HepG2 (cell line): ENCODE measurements at regions not wholly inside any gene's neighbourhood (a gene's known extent, or its start where the extent isn't known, plus 50 kb on each side); places are given as distances from the start of the nearest gene placed in this dataset.
A peak's percentile ranks its signal among the peaks of the same experiment; 100 is the strongest.

ENCODE experiments used
- ATAC-seq: fragments of 200-7000 bp; cut with Tn5 transposase; 3 replicates; pipeline ENCODE4 v1.9.1; 2020; ENCODE audit warnings: mild to moderate bottlenecking, moderate library complexity
- BruUV-seq: library from RNA; stranded (reverse); fragments of 400-500 nt; replicated peaks from 2 replicates; lab custom pipeline; 2021; lab: Mats Ljungman, UMichigan
- CTCF ChIA-PET: fragments of 300-600 bp; formaldehyde crosslinking; extraction: SDS; loops from one replicate; lab custom pipeline; 2021; ENCODE audit warnings: low total read pairs, inconsistent platforms, low intra/inter-chr PET ratio; lab: Yijun Ruan, JAX
- POLR2A ChIA-PET: fragments of 350-600 bp; sonication (Branson Sonifier 250); formaldehyde crosslinking; loops from one replicate; lab custom pipeline; 2020; ENCODE audit warnings: antibody characterized with exemption, inconsistent platforms; lab: Yijun Ruan, JAX
- DNase-seq: peaks from one replicate; pipeline ENCODE4 v3.0.0-alpha.2; 2015; ENCODE audit warnings: low spot score
- FAIRE-seq: peaks from 3 replicates; lab custom pipeline; 2011; peaks lifted over from hg19 to GRCh38; lab: Jason Lieb, UNC
- H2AFZ ChIP-seq: one replicate; pipeline ENCODE4 v1.6.1; 2011; ENCODE audit warnings: low read length, inconsistent platforms
- H3K27ac ChIP-seq: fragments of 300-600 bp; 3 replicates; pipeline ENCODE4 v1.8.0; 2011; ENCODE audit warnings: mixed run types, mild to moderate bottlenecking, mixed read lengths, low read length, inconsistent platforms; ENCODE audit not compliant: insufficient read depth; ENCODE audit errors: extremely low read length
- H3K27me3 ChIP-seq, 2 experiments: fragments of 200-600 bp in 1 of 2; 2 replicates in 1 of 2; 3 replicates in 1 of 2; pipeline versions ENCODE4 v1.6.0 to v1.8.0; 2011; ENCODE audit warnings: low read length in 2 of 2, mild to moderate bottlenecking in 2 of 2, moderate library complexity in 2 of 2, inconsistent platforms in 1 of 2; ENCODE audit not compliant: insufficient read depth in 2 of 2, control insufficient read depth in 1 of 2
- H3K36me3 ChIP-seq, 2 experiments: fragments of 200-600 bp in 1 of 2; replicated peaks in 1 of 2; 2 replicates in 1 of 2; 3 replicates in 1 of 2; pipeline versions ENCODE4 v1.5.1 to v1.8.0; 2011; ENCODE audit warnings: low read length in 2 of 2, inconsistent platforms in 1 of 2; ENCODE audit not compliant: insufficient read depth in 2 of 2, control insufficient read depth in 1 of 2
- H3K4me1 ChIP-seq: 2 replicates; pipeline ENCODE4 v1.5.1; 2012; ENCODE audit warnings: low read length, inconsistent platforms; ENCODE audit not compliant: insufficient read depth
- H3K4me2 ChIP-seq: 2 replicates; pipeline ENCODE4 v1.6.0; 2011; ENCODE audit warnings: low read depth, low read length, inconsistent platforms
- H3K4me3 ChIP-seq, 3 experiments: fragments of 200-600 bp in 1 of 3; sonication (generic), shearing (Covaris generic) in 1 of 3; replicated peaks in 1 of 3; 2 replicates each; pipeline ENCODE4 v1.5.1; 2011 to 2016; ENCODE audit warnings: low read length in 3 of 3, inconsistent platforms in 2 of 3, low read depth in 2 of 3, mild to moderate bottlenecking in 2 of 3, control low read depth in 1 of 3, mixed read lengths in 1 of 3; ENCODE audit not compliant: insufficient read depth in 1 of 3
- H3K79me2 ChIP-seq: one replicate; pipeline ENCODE4 v1.6.1; 2011; ENCODE audit warnings: low read length, inconsistent platforms; ENCODE audit not compliant: insufficient read depth
- H3K9ac ChIP-seq: 2 replicates; pipeline ENCODE4 v1.6.0; 2011; ENCODE audit warnings: mild to moderate bottlenecking, low read depth, low read length, inconsistent platforms; ENCODE audit not compliant: insufficient read depth
- H3K9me3 ChIP-seq: 2 replicates; pipeline ENCODE4 v1.5.1; 2012; ENCODE audit warnings: mild to moderate bottlenecking, low read length
- H4K20me1 ChIP-seq: 2 replicates; pipeline ENCODE4 v1.6.0; 2011; ENCODE audit warnings: inconsistent platforms, mild to moderate bottlenecking, low read length, moderate library complexity; ENCODE audit not compliant: insufficient read depth
- CREB1 ChIP-seq, 2 experiments: fragments of 450-650 bp in 1 of 2; IDR thresholded peaks; 2 replicates each; pipeline ENCODE4 v1.6.1; 2016 to 2017; ENCODE audit warnings: control low read depth in 1 of 2, mild to moderate bottlenecking in 1 of 2, missing compliant biosample characterization in 1 of 2, missing genetic modification characterization in 1 of 2
- GABPB1 ChIP-seq: IDR thresholded peaks from 2 replicates; pipeline ENCODE4 v1.6.1; 2016; ENCODE audit warnings: mild to moderate bottlenecking, missing genetic modification reagents, moderate library complexity, missing compliant biosample characterization
- HDAC1 ChIP-seq: sonication (generic); formaldehyde crosslinking; IDR thresholded peaks from 2 replicates; pipeline ENCODE4 v1.5.1; 2020; ENCODE audit warnings: mild to moderate bottlenecking, missing genetic modification reagents
- HMG20B ChIP-seq: conservative IDR thresholded peaks from 2 replicates; pipeline ENCODE4 v1.6.1; 2016; ENCODE audit warnings: missing genetic modification reagents, missing compliant biosample characterization
- MED8 ChIP-seq: sonication (generic); formaldehyde crosslinking; IDR thresholded peaks from 2 replicates; pipeline ENCODE4 v1.8.1; 2023; ENCODE audit warnings: mild to moderate bottlenecking, missing genetic modification reagents; ENCODE audit not compliant: insufficient replicate concordance
- ZBTB8A ChIP-seq: sonication (generic); formaldehyde crosslinking; IDR thresholded peaks from 2 replicates; pipeline ENCODE4 v1.4.0; 2020; ENCODE audit warnings: mild to moderate bottlenecking, low read depth, missing genetic modification reagents, borderline replicate concordance
- ZNF17 ChIP-seq: sonication (generic); formaldehyde crosslinking; IDR thresholded peaks from 2 replicates; pipeline ENCODE4 v1.5.0; 2020; ENCODE audit warnings: mild to moderate bottlenecking, missing genetic modification reagents
- ZNF629 ChIP-seq: sonication (generic); formaldehyde crosslinking; conservative IDR thresholded peaks from 2 replicates; pipeline ENCODE4 v1.5.0; 2020; ENCODE audit warnings: missing genetic modification reagents
- ZSCAN31 ChIP-seq: sonication (generic); formaldehyde crosslinking; IDR thresholded peaks from 2 replicates; pipeline ENCODE4 v1.5.0; 2020; ENCODE audit warnings: low read depth, mild to moderate bottlenecking, missing genetic modification reagents
- WGBS: methylation state at CpG from one replicate; pipeline ENCODE4 v1.1.6; 2017; ENCODE audit warnings: low lambda C conversion rate; 5-methylcytosine and 5-hydroxymethylcytosine counted together
- in situ Hi-C: cut with HindIII; loops from 2 replicates; pipeline ENCODE4 v1.10.0; 2017; ENCODE audit warnings: low pct_unique_long_range_greater_than_20kb; ENCODE audit not compliant: extremely low pct_ligation_motif_present
- intact Hi-C: fragments of 100-400 bp; cut with micrococcal nuclease; formaldehyde crosslinking; loops from one replicate; pipeline ENCODE4 v1.10.0; 2022; ENCODE audit not compliant: unreplicated experiment

DNA sequence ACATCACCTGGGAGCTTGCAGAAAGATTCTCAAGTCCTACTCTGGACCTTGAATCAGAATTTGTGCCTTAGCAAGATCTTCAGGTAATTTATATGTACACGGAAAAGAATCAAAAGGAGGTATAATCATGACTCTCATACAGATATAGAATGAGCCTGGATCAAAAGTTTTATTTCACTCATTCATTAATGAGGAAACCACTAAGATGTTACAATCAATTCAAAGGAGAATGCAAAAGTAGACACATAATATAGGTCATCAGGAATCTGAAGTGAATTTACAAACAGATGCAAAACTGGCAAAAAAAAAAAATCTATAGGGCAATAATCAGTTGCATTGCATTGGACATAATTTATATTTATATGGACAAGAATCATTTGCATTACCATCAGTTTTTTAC, 195.4 kb upstream of the TLE3 start (continued):
- TF ChIP-seq ZBTB8A (CRISPR knock-in tag) = no peak
- TF ChIP-seq HDAC1 (CRISPR knock-in tag) = no peak
- TF ChIP-seq ZSCAN31 (CRISPR knock-in tag) = no peak
- no peak for TF ChIP-seq ZNF17
- no peak for TF ChIP-seq MED8 (CRISPR knock-in tag)
- no peak for TF ChIP-seq HMG20B
- TF ChIP-seq, all 625 proteins: peak for 0

DNA sequence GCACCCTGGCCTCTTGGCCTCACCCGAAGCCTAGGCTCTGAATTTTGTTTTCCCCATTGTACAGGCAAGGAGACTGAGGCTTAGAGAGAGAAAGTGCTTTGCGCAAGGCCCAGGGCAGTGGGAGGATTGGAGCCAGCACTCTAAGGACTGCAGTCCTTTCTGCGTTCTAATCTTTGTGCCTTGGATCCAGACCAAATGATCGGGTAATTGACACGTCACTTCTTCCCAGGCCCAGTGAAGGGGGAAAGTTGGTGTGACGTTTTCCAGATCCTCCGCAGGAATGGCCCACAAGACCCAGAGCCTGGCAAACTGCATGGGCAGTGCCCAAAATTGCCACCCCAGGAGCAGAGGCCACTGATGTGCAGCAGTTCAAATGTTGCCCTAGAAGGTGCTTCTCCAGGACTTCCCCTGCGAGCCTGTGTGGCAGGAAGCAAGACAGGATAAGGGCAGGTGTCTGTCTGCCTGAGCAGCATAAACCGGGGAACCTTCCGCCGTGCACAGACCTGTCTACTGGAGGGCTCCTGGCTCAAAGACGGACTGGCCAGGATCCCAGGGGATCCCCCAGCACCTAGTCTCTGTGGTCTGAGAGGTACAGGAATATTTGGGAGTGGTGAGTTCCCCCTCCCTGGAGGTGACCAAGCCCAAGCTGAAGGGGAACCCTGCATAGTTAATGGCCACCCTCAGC, 194.5 kb upstream of the TLE3 start:
- ATAC-seq = no peak
- no peak overlapping the region for H3K4me2 ChIP-seq
- peaks cover 8% of the 10 kb centered on the region; the same call in 1 of the 2 replicates for H3K4me1 ChIP-seq
- ChIA-PET CTCF (no interaction called here), POLR2A (no interaction called here)
- no peaks in the 10 kb centered on the region for H3K9me3 ChIP-seq
- no peak for FAIRE-seq
- TF ChIP-seq CREB1 (IDR thresholded peaks at IDR 0.05) (peak; percentile 56), CREB1 (CRISPR knock-in tag; IDR thresholded peaks at IDR 0.05) (no peak), GABPB1 (CRISPR knock-in tag) (no peak), ZNF629 (0 out of 2 replicates have a peak, but pooled peaks have one; percentile 11)
- H4K20me1 ChIP-seq = no peaks in the 10 kb centered on the region
- H3K27ac ChIP-seq = no peak overlapping the region
- in situ Hi-C loops (no loop called here), intact Hi-C loops (no loop called here)
- no peaks in the 10 kb centered on the region for H3K79me2 ChIP-seq
- H3K4me3 ChIP-seq = no peak overlapping the region
- WGBS = 44% methylated on average over 3 of the region's 12 CpGs
- BruUV-seq = no TSS peak
- H3K9ac ChIP-seq = no peak overlapping the region
- no peak overlapping the region for H2AFZ ChIP-seq
- peaks cover 0 to 6% of the 10 kb centered on the region in 2 experiments; a peak in 2 of 5 replicates for H3K27me3 ChIP-seq
- H3K36me3 ChIP-seq = no peaks in the 10 kb centered on the region
- no peak for DNase-seq
